Cardiac muscle cell (in vitro differentiated cells and primary cell): ENCODE measurements at regions not wholly inside any gene's neighbourhood (a gene's known extent, or its start where the extent isn't known, plus 50 kb on each side); places are given as distances from the start of the nearest gene placed in this dataset.

Experiments used
- DNase-seq, 2 donors: peaks; one replicate each; pipeline versions ENCODE4 v3.0.0 to v3.0.0-alpha.2; 2010 to 2017; ENCODE audit warnings: low read depth in 1 of 2, low spot score in 1 of 2
- H3K27ac ChIP-seq: fragments of 200-600 bp; sonication (generic); 2 replicates; pipeline ENCODE4 v1.5.1; 2016
- H3K27me3 ChIP-seq: fragments of 200-600 bp; sonication (generic); 2 replicates; pipeline ENCODE4 v1.6.0; 2016; ENCODE audit warnings: control low read depth
- H3K36me3 ChIP-seq: fragments of 200-600 bp; sonication (generic); 2 replicates; pipeline ENCODE4 v1.5.1; 2016; ENCODE audit warnings: control low read depth
- H3K4me1 ChIP-seq: fragments of 200-600 bp; sonication (generic); 2 replicates; pipeline ENCODE4 v1.8.1; 2017; ENCODE audit warnings: low read depth, mild to moderate bottlenecking, mixed run types
- H3K4me3 ChIP-seq: fragments of 200-600 bp; sonication (generic); 2 replicates; pipeline ENCODE4 v1.5.1; 2016; ENCODE audit warnings: mild to moderate bottlenecking
- H3K9me3 ChIP-seq: fragments of 200-600 bp; sonication (generic); 2 replicates; pipeline ENCODE4 v1.5.1; 2017; ENCODE audit warnings: low read depth, mild to moderate bottlenecking, control low read depth
- TF ChIP-seq, protein P1 (sequence below): IDR thresholded peaks from 2 replicates; pipeline ENCODE4 v1.5.1; 2012; ENCODE audit warnings: low read depth, mild to moderate bottlenecking, low read length

DNA sequence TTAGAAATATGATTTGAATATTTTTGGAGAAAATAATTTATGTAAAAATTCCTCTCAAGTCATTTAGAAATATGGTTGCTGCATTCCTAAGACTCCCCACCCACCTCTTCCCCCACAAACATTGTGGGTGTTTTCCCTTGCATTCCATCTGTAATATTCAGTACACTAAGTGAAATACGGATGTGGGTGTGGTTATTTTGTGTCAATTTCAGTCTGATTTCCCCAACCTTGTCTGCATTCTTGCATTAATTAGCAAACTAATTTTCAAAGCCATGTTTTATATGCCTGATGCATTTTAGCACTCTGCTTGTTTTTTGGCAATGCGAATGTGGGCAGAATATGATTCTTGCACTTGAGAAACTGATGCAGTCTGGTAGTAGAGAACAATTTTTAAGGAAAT lies 408.3 kb upstream of the RGMA start:
- Histone ChIP-seq H3K27me3 (no peaks in the 10 kb centered on the region), H3K36me3 (no peaks in the 10 kb centered on the region), H3K9me3 (no peaks in the 10 kb centered on the region), H3K27ac (no peak overlapping the region), H3K4me1 (no peaks in the 10 kb centered on the region), H3K4me3 (no peak overlapping the region)
- no peak for DNase-seq
- TF ChIP-seq, protein P1, sequence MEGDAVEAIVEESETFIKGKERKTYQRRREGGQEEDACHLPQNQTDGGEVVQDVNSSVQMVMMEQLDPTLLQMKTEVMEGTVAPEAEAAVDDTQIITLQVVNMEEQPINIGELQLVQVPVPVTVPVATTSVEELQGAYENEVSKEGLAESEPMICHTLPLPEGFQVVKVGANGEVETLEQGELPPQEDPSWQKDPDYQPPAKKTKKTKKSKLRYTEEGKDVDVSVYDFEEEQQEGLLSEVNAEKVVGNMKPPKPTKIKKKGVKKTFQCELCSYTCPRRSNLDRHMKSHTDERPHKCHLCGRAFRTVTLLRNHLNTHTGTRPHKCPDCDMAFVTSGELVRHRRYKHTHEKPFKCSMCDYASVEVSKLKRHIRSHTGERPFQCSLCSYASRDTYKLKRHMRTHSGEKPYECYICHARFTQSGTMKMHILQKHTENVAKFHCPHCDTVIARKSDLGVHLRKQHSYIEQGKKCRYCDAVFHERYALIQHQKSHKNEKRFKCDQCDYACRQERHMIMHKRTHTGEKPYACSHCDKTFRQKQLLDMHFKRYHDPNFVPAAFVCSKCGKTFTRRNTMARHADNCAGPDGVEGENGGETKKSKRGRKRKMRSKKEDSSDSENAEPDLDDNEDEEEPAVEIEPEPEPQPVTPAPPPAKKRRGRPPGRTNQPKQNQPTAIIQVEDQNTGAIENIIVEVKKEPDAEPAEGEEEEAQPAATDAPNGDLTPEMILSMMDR, result no peak

DNA sequence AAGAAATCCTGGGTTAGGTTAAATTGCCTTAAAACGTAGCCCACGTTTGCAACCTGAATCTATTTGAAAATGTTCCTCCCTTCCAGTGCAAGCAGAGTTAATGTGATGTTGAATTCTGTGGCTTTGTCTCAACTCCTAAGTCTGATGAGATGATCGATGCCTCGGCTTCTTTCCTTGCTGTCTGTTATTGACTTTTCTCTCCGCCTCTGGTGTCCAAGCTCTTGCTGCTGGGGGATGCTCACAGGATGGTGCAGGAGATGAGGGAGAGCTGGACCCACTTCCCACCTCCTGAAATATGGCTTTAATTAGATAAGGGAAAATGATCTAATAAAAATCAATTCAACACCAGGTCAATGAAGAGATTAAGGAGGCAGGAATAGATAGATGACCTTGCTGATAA lies 407.9 kb upstream of the RGMA start:
- no peaks in the 10 kb centered on the region for H3K4me1 ChIP-seq
- H3K4me3 ChIP-seq, result no peak overlapping the region
- no peaks in the 10 kb centered on the region for H3K9me3 ChIP-seq
- TF ChIP-seq, protein P1, result no peak
- DNase-seq, result no peak
- no peaks in the 10 kb centered on the region for H3K27me3 ChIP-seq
- H3K36me3 ChIP-seq, result no peaks in the 10 kb centered on the region
- H3K27ac ChIP-seq, result no peak overlapping the region

GRCh38 chr15:93495799-93496637 lies 407.0 kb upstream of the RGMA start:
- TF ChIP-seq, protein P1, result no peak
- no peak overlapping the region for H3K4me3 ChIP-seq
- H3K27ac ChIP-seq, result no peak overlapping the region
- no peaks in the 10 kb centered on the region for H3K36me3 ChIP-seq
- no peaks in the 10 kb centered on the region for H3K9me3 ChIP-seq
- H3K27me3 ChIP-seq, result no peaks in the 10 kb centered on the region
- no peaks in the 10 kb centered on the region for H3K4me1 ChIP-seq
- no peak for DNase-seq

DNA sequence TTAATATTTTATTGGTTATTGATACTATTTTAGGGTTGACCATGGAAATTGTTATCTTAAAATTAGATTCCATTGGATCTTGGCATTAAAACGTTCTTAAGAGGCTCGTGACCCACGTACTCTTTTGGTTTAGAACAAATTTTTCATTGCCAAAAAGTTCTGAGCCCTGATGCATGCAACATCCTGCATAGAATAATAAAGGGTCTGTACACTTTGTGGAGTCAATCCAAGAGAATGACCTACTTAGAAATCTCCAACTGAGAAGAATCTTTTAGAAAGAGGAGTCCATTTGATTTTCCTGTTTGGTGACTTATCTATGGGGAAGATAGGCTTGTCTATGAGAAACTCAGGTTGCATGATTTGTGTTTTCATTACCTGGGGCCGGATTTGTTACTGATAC lies 404.2 kb upstream of the RGMA start:
- TF ChIP-seq, protein P1, result no peak
- H3K27ac ChIP-seq, result no peak overlapping the region
- H3K4me1 ChIP-seq, result no peaks in the 10 kb centered on the region
- DNase-seq, result no peak
- no peak overlapping the region for H3K4me3 ChIP-seq
- H3K27me3 ChIP-seq, result no peaks in the 10 kb centered on the region
- H3K36me3 ChIP-seq, result no peaks in the 10 kb centered on the region
- H3K9me3 ChIP-seq, result no peaks in the 10 kb centered on the region

DNA sequence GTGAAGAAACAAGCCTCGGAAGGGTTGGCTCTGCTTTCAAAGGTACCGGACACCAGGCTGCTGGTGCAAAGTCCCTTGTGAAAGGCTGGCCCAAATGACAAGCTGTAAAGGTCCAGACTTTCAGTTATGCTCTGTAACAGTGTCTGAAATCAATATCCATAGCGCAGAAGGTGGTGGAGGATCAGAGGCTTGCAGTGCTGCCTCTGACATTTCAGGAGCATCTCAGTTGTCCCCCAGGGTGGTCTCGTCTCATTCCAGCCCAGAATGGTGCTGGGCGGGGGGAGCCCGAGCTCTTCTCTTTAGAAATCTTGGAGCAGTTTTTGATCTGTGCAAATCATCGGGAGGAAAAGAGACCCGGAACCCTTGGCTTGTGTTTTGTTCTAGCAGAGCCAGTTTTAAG lies 402.3 kb upstream of the RGMA start:
- no peak for DNase-seq
- Histone ChIP-seq H3K36me3 (no peaks in the 10 kb centered on the region), H3K4me3 (no peak overlapping the region), H3K27me3 (no peaks in the 10 kb centered on the region), H3K9me3 (no peaks in the 10 kb centered on the region), H3K4me1 (no peaks in the 10 kb centered on the region), H3K27ac (no peak overlapping the region)
- TF ChIP-seq, protein P1, result no peak
